ENCODE measurements at regions not wholly inside any gene's neighbourhood (a gene's known extent, or its start where the extent isn't known, plus 50 kb on each side); places are given as distances from the start of the nearest gene placed in this dataset.

DNA sequence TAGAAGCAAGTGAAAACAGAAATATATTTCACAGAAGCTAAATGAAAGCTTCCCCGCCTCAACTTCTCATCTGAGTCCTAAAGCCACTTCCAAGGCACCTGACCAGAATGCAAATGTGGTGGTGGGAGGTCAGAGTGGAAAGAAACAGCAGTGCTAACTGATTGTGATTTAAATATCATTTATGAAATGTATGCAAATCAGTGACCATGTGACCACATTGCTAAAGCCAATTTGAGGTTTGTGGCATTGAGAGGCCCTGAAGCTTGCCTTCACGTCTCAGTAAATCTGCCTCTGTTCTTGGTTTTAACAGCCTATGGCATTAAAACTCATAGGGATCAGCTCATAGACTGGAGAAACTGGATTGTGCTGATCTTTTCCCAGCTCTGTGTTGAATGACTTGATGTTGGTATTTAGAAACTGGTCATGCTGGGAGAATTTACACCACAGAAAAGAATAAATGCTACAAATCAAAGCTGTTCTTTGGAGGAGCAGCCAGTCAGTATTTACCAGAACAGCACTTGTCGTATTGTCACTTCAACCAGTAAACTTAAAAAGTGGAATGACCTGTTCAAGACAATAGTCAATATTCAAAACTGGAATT is 481.4 kb upstream of the ALCAM start:
- no peaks in the 10 kb centered on the region for H3K9me3 Mint-ChIP-seq (ENCODE audit: unreplicated experiment)

DNA sequence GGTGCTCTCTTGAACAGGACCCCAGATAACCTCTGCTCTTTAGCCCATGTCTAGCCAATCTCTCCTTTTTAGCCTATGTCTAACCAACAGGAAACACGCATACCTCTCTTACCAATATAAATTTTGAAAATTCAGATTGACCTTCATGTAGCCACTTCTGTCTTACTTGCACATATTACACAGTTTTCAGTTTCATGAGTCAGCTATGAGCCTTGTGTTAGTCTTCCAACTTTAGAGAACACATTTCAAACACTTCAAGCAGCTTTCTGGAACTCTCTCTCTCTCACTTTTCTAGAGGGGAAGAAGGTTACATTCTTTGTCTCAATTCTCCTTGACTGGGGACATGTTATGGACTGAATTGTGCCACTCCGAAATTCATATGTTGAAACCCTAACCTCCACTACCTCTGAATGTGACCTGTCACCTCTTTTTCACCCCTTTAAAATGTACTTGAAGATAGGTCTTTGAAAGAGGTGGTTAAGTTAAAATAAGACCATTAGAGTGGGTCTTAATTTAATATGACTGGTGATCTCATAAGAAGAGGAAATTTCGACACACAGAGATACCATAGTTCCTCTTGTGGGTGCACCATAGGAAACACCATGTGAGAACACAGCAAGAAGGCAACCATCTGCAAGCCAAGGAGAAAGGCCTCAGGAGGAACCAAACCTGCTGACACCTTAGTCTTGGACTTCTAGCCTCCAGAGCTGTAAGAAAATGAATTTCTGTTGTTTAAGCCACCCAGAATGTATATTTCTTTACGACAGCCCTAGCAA is 480.3 kb upstream of the ALCAM start:
- H3K36me3 ChIP-seq (ENCODE audit: control insufficient read depth, insufficient read depth, low read length) = no peaks in the 10 kb centered on the region
- POLR2A ChIA-PET = no interaction called here
- intact Hi-C loops (cut with micrococcal nuclease; ENCODE audit: unreplicated experiment) = no loop called here
- no peaks in the 10 kb centered on the region for H3K9me3 ChIP-seq
- no peak overlapping the region for H3K4me3 ChIP-seq (ENCODE audit: low read depth, low read length)
- H3K27me3 ChIP-seq (replicated peaks; ENCODE audit: control insufficient read depth, insufficient read depth, low read length) = no peaks in the 10 kb centered on the region
- no peak overlapping the region for H3K27ac Mint-ChIP-seq (ENCODE audit: unreplicated experiment)
- CTCF ChIA-PET = no interaction called here
- no peaks in the 10 kb centered on the region for H3K36me3 Mint-ChIP-seq (ENCODE audit: insufficient read depth, unreplicated experiment)
- no peaks in the 10 kb centered on the region for H3K27me3 Mint-ChIP-seq (ENCODE audit: insufficient read depth, unreplicated experiment)
- H3K4me3 Mint-ChIP-seq (ENCODE audit: unreplicated experiment) = no peak overlapping the region
- DNase-seq = no peak
- no TSS peak for BruUV-seq (replicated peaks)
- no peaks in the 10 kb centered on the region for H3K9me3 Mint-ChIP-seq (ENCODE audit: unreplicated experiment)
- no peaks in the 10 kb centered on the region for H3K4me1 ChIP-seq
- no peaks in the 10 kb centered on the region for H3K4me1 Mint-ChIP-seq (ENCODE audit: low read depth, unreplicated experiment)
- TF ChIP-seq, protein P1, sequence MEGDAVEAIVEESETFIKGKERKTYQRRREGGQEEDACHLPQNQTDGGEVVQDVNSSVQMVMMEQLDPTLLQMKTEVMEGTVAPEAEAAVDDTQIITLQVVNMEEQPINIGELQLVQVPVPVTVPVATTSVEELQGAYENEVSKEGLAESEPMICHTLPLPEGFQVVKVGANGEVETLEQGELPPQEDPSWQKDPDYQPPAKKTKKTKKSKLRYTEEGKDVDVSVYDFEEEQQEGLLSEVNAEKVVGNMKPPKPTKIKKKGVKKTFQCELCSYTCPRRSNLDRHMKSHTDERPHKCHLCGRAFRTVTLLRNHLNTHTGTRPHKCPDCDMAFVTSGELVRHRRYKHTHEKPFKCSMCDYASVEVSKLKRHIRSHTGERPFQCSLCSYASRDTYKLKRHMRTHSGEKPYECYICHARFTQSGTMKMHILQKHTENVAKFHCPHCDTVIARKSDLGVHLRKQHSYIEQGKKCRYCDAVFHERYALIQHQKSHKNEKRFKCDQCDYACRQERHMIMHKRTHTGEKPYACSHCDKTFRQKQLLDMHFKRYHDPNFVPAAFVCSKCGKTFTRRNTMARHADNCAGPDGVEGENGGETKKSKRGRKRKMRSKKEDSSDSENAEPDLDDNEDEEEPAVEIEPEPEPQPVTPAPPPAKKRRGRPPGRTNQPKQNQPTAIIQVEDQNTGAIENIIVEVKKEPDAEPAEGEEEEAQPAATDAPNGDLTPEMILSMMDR (IDR thresholded peaks at IDR 0.05; ENCODE audit: insufficient read depth in 1 of 2, low read depth in 1 of 2, low read length in 1 of 2, severe bottlenecking in 1 of 2, unreplicated experiment in 1 of 2) = no peak

More for the DNA sequence above, 481.4 kb upstream of the ALCAM start:
- BruUV-seq (replicated peaks) = no TSS peak
- Histone ChIP-seq H3K9me3 (no peaks in the 10 kb centered on the region), H3K4me1 (no peaks in the 10 kb centered on the region), H3K36me3 (ENCODE audit: control insufficient read depth, insufficient read depth, low read length) (no peaks in the 10 kb centered on the region), H3K27me3 (replicated peaks; ENCODE audit: control insufficient read depth, insufficient read depth, low read length) (no peaks in the 10 kb centered on the region), H3K4me3 (ENCODE audit: low read depth, low read length) (no peak overlapping the region)
- Mint-ChIP-seq H3K4me1 (ENCODE audit: low read depth, unreplicated experiment) (no peaks in the 10 kb centered on the region), H3K36me3 (ENCODE audit: insufficient read depth, unreplicated experiment) (no peaks in the 10 kb centered on the region), H3K27me3 (ENCODE audit: insufficient read depth, unreplicated experiment) (no peaks in the 10 kb centered on the region), H3K27ac (ENCODE audit: unreplicated experiment) (no peak overlapping the region), H3K4me3 (ENCODE audit: unreplicated experiment) (no peak overlapping the region)
- DNase-seq = no peak
- intact Hi-C loops (cut with micrococcal nuclease; ENCODE audit: unreplicated experiment) = no loop called here
- TF ChIP-seq, protein P1 (IDR thresholded peaks at IDR 0.05; ENCODE audit: insufficient read depth in 1 of 2, low read depth in 1 of 2, low read length in 1 of 2, severe bottlenecking in 1 of 2, unreplicated experiment in 1 of 2) = no peak
- POLR2A ChIA-PET = no interaction called here
- CTCF ChIA-PET = no interaction called here

DNA sequence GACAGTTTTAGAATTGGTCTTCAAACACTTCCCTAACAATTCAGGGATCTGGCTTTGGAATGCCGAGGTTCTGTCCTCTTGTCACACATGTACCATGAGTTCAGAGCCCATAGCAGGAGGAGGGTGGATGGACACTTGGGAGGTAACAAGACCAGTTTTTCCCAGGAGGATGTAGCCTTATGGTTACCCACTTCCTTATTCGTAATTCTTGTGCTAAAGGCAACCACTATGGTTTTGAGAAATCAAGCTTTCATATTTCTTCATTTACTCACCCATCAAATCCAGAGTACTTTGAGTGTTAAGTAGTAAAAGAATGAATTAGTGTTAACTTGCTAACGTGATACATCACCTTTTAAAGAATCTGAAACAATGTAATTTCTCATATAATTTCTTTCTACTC is 479.6 kb upstream of the ALCAM start:
- no peak overlapping the region for H3K4me3 Mint-ChIP-seq (ENCODE audit: unreplicated experiment)
- no peak overlapping the region for H3K4me3 ChIP-seq (ENCODE audit: low read depth, low read length)

More for the DNA sequence above, 479.6 kb upstream of the ALCAM start:
- no peaks in the 10 kb centered on the region for H3K36me3 ChIP-seq (ENCODE audit: control insufficient read depth, insufficient read depth, low read length)
- Mint-ChIP-seq H3K27ac (ENCODE audit: unreplicated experiment) (no peak overlapping the region), H3K36me3 (ENCODE audit: insufficient read depth, unreplicated experiment) (no peaks in the 10 kb centered on the region), H3K27me3 (ENCODE audit: insufficient read depth, unreplicated experiment) (no peaks in the 10 kb centered on the region), H3K9me3 (ENCODE audit: unreplicated experiment) (no peaks in the 10 kb centered on the region), H3K4me1 (ENCODE audit: low read depth, unreplicated experiment) (no peaks in the 10 kb centered on the region)
- no TSS peak for BruUV-seq (replicated peaks)
- no peaks in the 10 kb centered on the region for H3K9me3 ChIP-seq
- CTCF ChIA-PET = no interaction called here
- TF ChIP-seq, protein P1 (IDR thresholded peaks at IDR 0.05; ENCODE audit: insufficient read depth in 1 of 2, low read depth in 1 of 2, low read length in 1 of 2, severe bottlenecking in 1 of 2, unreplicated experiment in 1 of 2) = no peak
- POLR2A ChIA-PET = no interaction called here
- intact Hi-C loops (cut with micrococcal nuclease; ENCODE audit: unreplicated experiment) = no loop called here
- no peaks in the 10 kb centered on the region for H3K4me1 ChIP-seq
- DNase-seq = no peak
- no peaks in the 10 kb centered on the region for H3K27me3 ChIP-seq (replicated peaks; ENCODE audit: control insufficient read depth, insufficient read depth, low read length)

Measured in Caco-2 (cell line).